ENCODE measurements at regions not wholly inside any gene's neighbourhood (a gene's known extent, or its start where the extent isn't known, plus 50 kb on each side); places are given as distances from the start of the nearest gene placed in this dataset.

GRCh38 chr6:157772820-157773219, 50.2 kb upstream of the SNX9 start:
- no peaks in the 10 kb centered on the region for H3K27me3 ChIP-seq
- no peaks in the 10 kb centered on the region for H3K4me1 ChIP-seq
- H3K9me3 ChIP-seq = no peaks in the 10 kb centered on the region
- intact Hi-C loops (cut with DNase I; ENCODE audit: low total_unique reads) = no loop called here
- TF ChIP-seq CTCF (IDR thresholded peaks at IDR 0.05) = no peak
- TF ChIP-seq POLR2A (IDR thresholded peaks at IDR 0.05) = no peak
- TF ChIP-seq POLR2AphosphoS5 (IDR thresholded peaks at IDR 0.05) = no peak
- H3K27ac ChIP-seq = no peak overlapping the region
- no peak overlapping the region for H3K4me3 ChIP-seq
- no peaks in the 10 kb centered on the region for H3K36me3 ChIP-seq
- no peak for DNase-seq (ENCODE audit: low spot score in 2 of 2)
